Natural killer cell treated with Interleukin-12 subunit alpha and Interleukin-12 subunit beta and Interleukin-15 and Interleukin-18, amount 100 ng/mL, for 72 hours (primary cell): ENCODE measurements at regions not wholly inside any gene's neighbourhood (a gene's known extent, or its start where the extent isn't known, plus 50 kb on each side); places are given as distances from the start of the nearest gene placed in this dataset.

Source experiments
- ATAC-seq, 2 donors: fragments of 150-1000 bp; cut with Tn5 transposase in 1 of 2; sonication (Bioruptor Pico), chemical (Tn5 transposase) in 1 of 2; 2 replicates each; pipeline ENCODE4 v1.10.0; 2021
- DNase-seq: peaks from one replicate; pipeline ENCODE4 v3.0.0; 2022; ENCODE audit warnings: low spot score
- H3K27ac Mint-ChIP-seq, 2 donors: 1 replicate in 1 of 2; 2 replicates in 1 of 2; pipeline ENCODE4 v1.8.0; 2022; ENCODE audit warnings: mixed read lengths in 2 of 2, mild to moderate bottlenecking in 1 of 2, moderate library complexity in 1 of 2
- H3K27me3 Mint-ChIP-seq, 2 donors: 1 replicate in 1 of 2; 2 replicates in 1 of 2; pipeline ENCODE4 v1.8.0; 2022; ENCODE audit warnings: mixed read lengths in 2 of 2
- H3K36me3 Mint-ChIP-seq: one replicate; pipeline ENCODE4 v1.8.0; 2022; ENCODE audit warnings: mixed read lengths
- H3K4me1 Mint-ChIP-seq, 2 donors: 1 replicate in 1 of 2; 2 replicates in 1 of 2; pipeline ENCODE4 v1.8.0; 2022; ENCODE audit warnings: low read depth in 2 of 2, mixed read lengths in 2 of 2, mild to moderate bottlenecking in 1 of 2
- H3K4me3 Mint-ChIP-seq: one replicate; pipeline ENCODE4 v1.8.0; 2022; ENCODE audit warnings: mixed read lengths
- H3K9me3 Mint-ChIP-seq: 2 replicates; pipeline ENCODE4 v1.8.0; 2022; ENCODE audit warnings: mixed read lengths

DNA sequence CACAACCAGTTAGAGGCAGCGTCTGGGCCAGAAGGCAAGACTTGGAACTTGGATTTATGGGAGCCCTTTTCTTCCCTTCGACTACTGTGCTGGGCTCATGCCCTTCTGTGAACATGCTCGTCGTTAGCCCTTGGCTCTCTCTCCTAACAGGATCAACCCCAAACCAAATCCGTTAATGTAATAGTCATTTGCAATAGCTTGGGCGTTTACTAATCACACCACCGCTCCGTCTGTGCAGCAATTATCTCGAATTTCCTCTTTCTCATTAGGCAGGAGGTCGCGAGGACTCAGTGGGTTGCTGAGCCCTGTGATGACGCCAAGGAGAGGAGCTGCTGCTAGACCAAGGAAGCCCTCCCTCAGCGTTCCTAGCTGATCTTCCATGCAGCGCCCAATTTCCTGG lies 114.7 kb downstream of the ENGASE start:
- DNase-seq, result no peak

GRCh38 chr17:79188685-79189084 lies 114.1 kb downstream of the ENGASE start:
- Mint-ChIP-seq H3K27me3 (peaks cover 9 to 38% of the 10 kb centered on the region in 2 donors), H3K9me3 (no peaks in the 10 kb centered on the region), H3K4me1 (no peaks in the 10 kb centered on the region), H3K4me3 (no peak overlapping the region), H3K27ac (no peak overlapping the region), H3K36me3 (no peaks in the 10 kb centered on the region)
- DNase-seq, result no peak
- ATAC-seq, result no peak

More for the DNA sequence above, 114.7 kb downstream of the ENGASE start:
- no peaks in the 10 kb centered on the region for H3K4me1 Mint-ChIP-seq
- H3K9me3 Mint-ChIP-seq, result no peaks in the 10 kb centered on the region
- H3K36me3 Mint-ChIP-seq, result no peaks in the 10 kb centered on the region
- peaks cover 9 to 36% of the 10 kb centered on the region in 2 donors for H3K27me3 Mint-ChIP-seq
- no peak for ATAC-seq
- no peak overlapping the region for H3K27ac Mint-ChIP-seq
- H3K4me3 Mint-ChIP-seq, result no peak overlapping the region

GRCh38 chr17:79188048-79188447 lies 113.4 kb downstream of the ENGASE start:
- Mint-ChIP-seq H3K4me1 (no peaks in the 10 kb centered on the region), H3K4me3 (no peak overlapping the region), H3K27ac (no peak overlapping the region), H3K27me3 (peaks cover 9 to 34% of the 10 kb centered on the region in 2 donors), H3K36me3 (no peaks in the 10 kb centered on the region), H3K9me3 (no peaks in the 10 kb centered on the region)
- peak in 1 of 2 donors; percentile 12 for ATAC-seq
- no peak for DNase-seq

DNA sequence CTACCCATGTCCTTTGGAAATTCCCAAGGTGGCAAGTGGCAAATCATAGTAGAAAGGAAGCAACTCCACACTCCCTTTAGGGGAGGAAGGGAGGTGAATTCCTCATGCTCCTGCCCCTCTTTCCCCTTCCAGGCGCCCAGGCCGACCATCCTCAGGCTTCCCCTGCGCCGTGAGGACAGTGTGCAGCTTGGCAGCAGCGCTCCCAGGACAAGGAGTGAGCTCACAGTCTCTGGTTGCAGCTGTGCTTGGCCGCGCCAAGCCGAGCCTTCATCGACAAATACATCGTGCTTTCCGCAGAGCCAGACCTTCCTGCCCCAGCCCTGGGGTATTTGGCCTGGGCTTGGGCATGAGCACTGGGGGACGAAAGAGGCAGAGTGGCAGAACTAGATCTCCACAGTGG lies 112.6 kb downstream of the ENGASE start:
- ATAC-seq, result no peak

DNA sequence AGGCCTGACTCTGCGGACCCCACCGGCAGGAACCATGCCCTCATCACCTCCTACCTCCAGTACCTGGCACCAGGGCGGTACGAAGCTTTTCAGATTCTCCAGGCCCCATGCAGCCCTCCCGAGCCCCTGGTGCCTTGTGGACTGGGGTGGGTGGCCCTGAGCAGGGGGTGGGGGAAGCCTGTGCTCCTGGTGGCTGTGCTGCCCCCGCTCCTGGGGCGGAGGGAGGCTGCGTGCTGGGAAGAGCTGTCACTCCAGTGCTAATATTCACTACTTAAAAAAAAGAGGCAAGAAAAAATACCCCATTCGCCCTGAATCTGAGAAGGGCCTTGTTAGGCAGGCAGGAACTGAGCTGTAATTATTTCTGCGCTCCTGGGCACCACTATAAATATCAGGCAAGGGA lies 111.8 kb downstream of the ENGASE start:
- H3K36me3 Mint-ChIP-seq, result no peaks in the 10 kb centered on the region
- no peak overlapping the region for H3K4me3 Mint-ChIP-seq
- DNase-seq, result no peak
- no peaks in the 10 kb centered on the region for H3K4me1 Mint-ChIP-seq
- no peak for ATAC-seq
- H3K27ac Mint-ChIP-seq, result no peak overlapping the region
- peaks cover 9 to 36% of the 10 kb centered on the region in 2 donors for H3K27me3 Mint-ChIP-seq
- no peaks in the 10 kb centered on the region for H3K9me3 Mint-ChIP-seq

More for the DNA sequence above, 112.6 kb downstream of the ENGASE start:
- no peak overlapping the region for H3K4me3 Mint-ChIP-seq
- H3K36me3 Mint-ChIP-seq, result no peaks in the 10 kb centered on the region
- H3K9me3 Mint-ChIP-seq, result no peaks in the 10 kb centered on the region
- no peak overlapping the region for H3K27ac Mint-ChIP-seq
- H3K4me1 Mint-ChIP-seq, result no peaks in the 10 kb centered on the region
- DNase-seq, result no peak
- H3K27me3 Mint-ChIP-seq, result peaks cover 9 to 33% of the 10 kb centered on the region in 2 donors

DNA sequence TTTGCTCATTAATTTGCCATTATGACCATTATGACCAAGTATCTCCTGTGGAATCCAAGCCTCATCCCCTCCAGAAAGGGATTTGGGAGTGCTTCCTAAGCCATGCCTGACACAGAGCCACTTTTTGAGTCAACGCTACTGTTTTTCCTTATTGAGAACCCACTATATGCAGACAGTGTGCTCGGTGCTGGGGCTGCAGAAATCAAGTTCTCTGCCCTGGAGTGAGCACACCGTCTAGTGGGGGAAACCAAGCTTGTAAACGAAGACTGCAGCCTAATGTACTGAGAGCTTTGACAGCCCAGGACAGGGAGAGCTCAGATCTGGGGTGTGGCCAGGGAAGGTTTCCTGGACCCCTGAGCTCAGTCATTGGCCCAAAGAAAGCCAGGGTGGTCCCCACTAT lies 111.0 kb downstream of the ENGASE start:
- H3K9me3 Mint-ChIP-seq, result no peaks in the 10 kb centered on the region
- no peaks in the 10 kb centered on the region for H3K36me3 Mint-ChIP-seq
- no peak overlapping the region for H3K27ac Mint-ChIP-seq
- no peak for ATAC-seq
- DNase-seq, result no peak
- no peak overlapping the region for H3K4me3 Mint-ChIP-seq
- no peaks in the 10 kb centered on the region for H3K4me1 Mint-ChIP-seq
- peaks cover 2 to 31% of the 10 kb centered on the region in 2 donors for H3K27me3 Mint-ChIP-seq

- H3K27me3 Mint-ChIP-seq, result peaks cover 0 to 24% of the 10 kb centered on the region in 2 donors
- ATAC-seq (no peak), DNase-seq (no peak)
- H3K27ac Mint-ChIP-seq, result no peak overlapping the region
- H3K4me3 Mint-ChIP-seq, result no peak overlapping the region
- H3K4me1 Mint-ChIP-seq, result no peaks in the 10 kb centered on the region
- H3K36me3 Mint-ChIP-seq, result no peaks in the 10 kb centered on the region
- no peaks in the 10 kb centered on the region for H3K9me3 Mint-ChIP-seq
These were observed 109.6 kb downstream of the ENGASE start for GRCh38 chr17:79184219-79184618.

DNA sequence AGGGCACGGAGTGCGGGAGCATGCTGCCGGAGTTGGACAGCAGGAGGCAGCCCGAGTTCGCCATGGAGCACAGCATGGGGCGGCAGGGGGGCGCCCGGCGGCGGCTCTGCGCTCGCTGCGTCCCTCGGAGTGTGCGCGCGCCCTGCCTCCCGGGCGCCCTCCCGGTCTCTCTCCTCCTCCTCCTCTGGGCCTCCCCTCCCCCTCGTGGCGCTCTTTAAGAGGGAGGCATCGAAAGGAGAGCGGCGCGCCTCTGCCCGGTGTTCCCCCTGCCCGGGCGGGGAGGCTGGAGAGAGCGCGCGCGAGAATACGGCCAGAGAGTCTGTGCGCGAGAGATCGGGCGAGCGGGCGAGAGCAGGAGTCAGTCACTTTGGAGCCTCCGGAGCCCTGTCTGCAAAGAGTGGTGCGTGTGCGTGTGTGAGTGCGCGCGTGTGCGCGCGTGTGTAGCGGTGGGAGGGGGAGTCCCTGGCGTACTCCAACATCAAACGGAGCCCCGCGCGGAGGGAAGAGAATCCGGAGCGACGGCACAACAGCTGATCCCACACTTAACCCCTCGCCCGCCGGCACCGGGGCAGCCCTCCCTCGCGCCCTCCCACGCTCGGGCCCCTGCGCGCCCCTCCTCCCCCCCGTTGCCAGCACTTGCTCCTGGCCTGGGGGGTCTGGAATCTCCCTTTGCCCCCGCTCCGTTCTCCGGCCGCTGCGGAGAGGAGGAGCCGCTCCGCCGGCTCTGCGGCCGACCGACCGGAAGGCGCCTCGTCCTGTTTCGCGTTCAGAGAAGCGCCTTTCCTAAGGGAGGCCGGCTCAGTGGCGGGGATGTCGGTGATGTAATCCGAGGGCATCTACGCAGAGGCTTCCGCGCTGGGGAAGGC lies 108.9 kb downstream of the ENGASE start:
- DNase-seq, result no peak
- Mint-ChIP-seq H3K9me3 (no peaks in the 10 kb centered on the region), H3K36me3 (no peaks in the 10 kb centered on the region), H3K27me3 (peaks cover 0 to 21% of the 10 kb centered on the region in 2 donors), H3K27ac (no peak overlapping the region), H3K4me3 (no peak overlapping the region), H3K4me1 (no peaks in the 10 kb centered on the region)
- no peak for ATAC-seq

- Mint-ChIP-seq H3K36me3 (no peaks in the 10 kb centered on the region), H3K4me1 (no peaks in the 10 kb centered on the region), H3K4me3 (no peak overlapping the region), H3K9me3 (no peaks in the 10 kb centered on the region), H3K27me3 (peaks cover 0 to 21% of the 10 kb centered on the region in 2 donors), H3K27ac (no peak overlapping the region)
- ATAC-seq, result no peak
- DNase-seq, result no peak
These were observed 108.3 kb downstream of the ENGASE start for GRCh38 chr17:79183043-79183292.

DNA sequence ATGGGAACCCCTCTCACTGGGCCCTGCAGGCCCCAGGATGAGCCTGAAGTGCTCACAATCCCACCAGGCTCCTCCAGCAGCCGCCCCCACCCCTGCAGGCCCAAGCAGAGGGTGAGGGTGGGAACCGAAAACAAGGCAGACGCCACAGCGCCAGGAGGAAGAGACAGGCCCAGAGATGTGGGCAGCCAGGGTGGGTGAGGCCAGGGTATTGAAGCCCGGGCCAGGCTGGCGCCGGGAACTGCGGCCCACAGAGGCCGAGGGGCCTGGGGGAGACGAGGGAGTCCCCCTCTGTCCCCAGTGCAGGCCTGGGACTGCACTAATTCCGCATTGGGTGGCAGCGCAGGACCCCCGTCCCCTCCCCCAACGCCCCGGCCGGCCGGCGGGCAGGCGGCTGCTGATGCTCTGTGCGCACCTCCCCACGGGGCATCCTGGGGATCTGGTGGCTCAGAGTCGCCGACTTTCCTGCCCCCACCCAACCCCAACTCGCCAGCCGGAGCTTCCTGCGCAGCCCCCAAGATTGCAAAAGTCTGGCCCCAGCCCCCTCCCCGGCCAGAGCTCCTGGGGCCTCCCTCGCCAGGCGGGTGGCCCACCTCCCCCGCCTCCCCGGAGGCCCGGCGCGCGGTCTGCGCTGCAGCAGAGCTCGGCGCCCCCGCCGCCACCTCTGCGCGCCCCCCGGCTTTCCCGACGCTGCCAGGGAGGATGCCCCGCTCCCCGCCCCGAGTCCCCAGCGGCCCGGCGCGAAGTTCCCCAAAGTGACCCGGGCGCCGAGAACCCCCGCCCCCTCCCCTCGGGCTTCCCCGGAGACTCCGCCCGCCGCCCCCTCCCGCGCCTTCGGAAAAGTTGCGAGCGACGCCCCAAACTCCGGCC lies 107.8 kb downstream of the ENGASE start:
- Mint-ChIP-seq H3K36me3 (no peaks in the 10 kb centered on the region), H3K4me3 (no peak overlapping the region), H3K27me3 (peaks cover 0 to 21% of the 10 kb centered on the region in 2 donors), H3K27ac (no peak overlapping the region), H3K9me3 (no peaks in the 10 kb centered on the region), H3K4me1 (no peaks in the 10 kb centered on the region)
- DNase-seq, result no peak
- ATAC-seq, result no peak

DNA sequence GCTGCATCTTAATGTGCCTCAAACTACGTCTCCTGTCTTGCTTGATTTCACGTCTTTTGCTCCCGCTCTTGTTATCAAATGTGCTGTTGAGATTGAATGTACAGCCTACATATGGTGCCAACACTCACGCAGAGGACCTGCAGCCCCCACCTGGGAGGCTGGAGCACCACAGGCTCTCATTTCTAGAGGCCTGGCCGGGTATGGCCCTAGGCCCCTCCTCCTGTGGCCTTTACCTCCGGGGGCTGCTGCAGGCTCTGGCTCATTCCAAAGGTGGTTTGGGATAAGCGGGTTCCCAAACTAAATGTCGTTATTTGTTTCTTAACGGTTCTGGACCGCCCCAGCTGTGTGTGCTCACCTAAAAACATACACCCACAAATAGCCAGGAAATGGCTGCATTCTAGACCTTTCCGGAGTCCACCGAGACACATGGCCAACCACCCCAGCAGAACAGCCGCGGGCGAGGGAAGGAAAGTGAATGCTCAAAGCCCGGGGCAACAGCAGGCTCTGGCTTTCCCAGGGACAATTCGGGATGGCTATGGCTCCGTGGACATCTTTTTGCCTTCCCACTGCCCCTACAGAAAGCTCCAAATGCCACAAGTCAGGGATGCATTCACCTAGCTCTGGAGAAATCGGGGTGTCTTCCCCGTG lies 105.9 kb downstream of the ENGASE start:
- no peak for DNase-seq
- no peaks in the 10 kb centered on the region for H3K36me3 Mint-ChIP-seq
- H3K27ac Mint-ChIP-seq, result no peak overlapping the region
- H3K9me3 Mint-ChIP-seq, result no peaks in the 10 kb centered on the region
- peaks cover 0 to 19% of the 10 kb centered on the region in 2 donors for H3K27me3 Mint-ChIP-seq
- ATAC-seq, result no peak
- no peak overlapping the region for H3K4me3 Mint-ChIP-seq
- no peaks in the 10 kb centered on the region for H3K4me1 Mint-ChIP-seq

DNA sequence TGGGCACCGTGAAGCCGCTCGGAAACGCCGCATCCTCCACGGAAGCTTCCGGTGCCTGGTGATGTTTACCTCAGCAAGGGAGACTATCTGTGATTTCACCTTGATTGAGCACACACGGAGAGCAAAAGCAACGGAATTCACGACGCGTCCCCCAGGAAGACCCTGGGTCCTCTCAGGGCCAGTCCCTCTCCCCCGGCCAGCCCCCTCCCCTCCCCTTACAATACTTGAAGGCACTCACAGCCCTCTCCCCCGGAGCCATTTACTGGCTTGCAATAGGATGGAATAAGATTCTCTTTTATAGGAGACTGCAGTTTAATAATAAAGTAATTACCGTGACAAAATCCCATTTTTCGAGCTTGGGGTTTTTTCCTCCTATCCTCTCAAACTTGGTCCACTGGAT lies 104.7 kb downstream of the ENGASE start:
- Mint-ChIP-seq H3K9me3 (no peaks in the 10 kb centered on the region), H3K36me3 (no peaks in the 10 kb centered on the region), H3K27ac (no peak overlapping the region), H3K4me1 (no peaks in the 10 kb centered on the region), H3K4me3 (no peak overlapping the region), H3K27me3 (peaks cover 0 to 12% of the 10 kb centered on the region in 2 donors)
- DNase-seq (no peak), ATAC-seq (no peak)

DNA sequence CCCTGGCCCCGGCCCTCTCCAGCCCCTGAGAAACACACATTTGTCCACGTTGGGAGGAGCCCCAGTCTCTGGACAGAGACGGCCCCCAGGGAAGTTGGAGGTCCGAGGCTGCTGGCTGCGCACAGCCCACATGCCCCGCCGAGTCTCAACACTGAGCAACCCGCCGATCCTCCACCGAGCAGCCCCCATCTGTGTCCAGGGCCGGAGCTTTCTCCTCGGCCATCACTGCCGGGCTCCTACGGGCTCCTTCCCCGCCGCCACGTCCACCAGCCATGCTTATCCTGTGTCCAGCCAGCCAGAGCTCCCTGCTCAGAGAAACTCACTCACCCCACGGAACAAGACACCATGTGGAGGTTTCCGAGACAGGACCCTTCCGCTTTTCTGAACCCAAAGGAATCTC lies 103.3 kb downstream of the ENGASE start:
- Mint-ChIP-seq H3K27ac (no peak overlapping the region), H3K4me3 (no peak overlapping the region), H3K4me1 (no peaks in the 10 kb centered on the region), H3K27me3 (peaks cover 0 to 6% of the 10 kb centered on the region in 2 donors), H3K36me3 (no peaks in the 10 kb centered on the region), H3K9me3 (no peaks in the 10 kb centered on the region)
- ATAC-seq, result no peak
- no peak for DNase-seq
